Adrenal gland (tissue), 5 donors: ENCODE measurements at regions not wholly inside any gene's neighbourhood (a gene's known extent, or its start where the extent isn't known, plus 50 kb on each side); places are given as distances from the start of the nearest gene placed in this dataset.

Experiments used
- POLR2A ChIP-seq, 2 donors: fragments of 450-650 bp; IDR thresholded peaks; one replicate each; pipeline ENCODE4 v1.6.1; 2017; ENCODE audit warnings: antibody characterized with exemption in 2 of 2, mild to moderate bottlenecking in 2 of 2, moderate library complexity in 1 of 2
- TF ChIP-seq, protein P1 (sequence below), 6 experiments: fragments of 450-650 bp in 4 of 6; fragments of 200-600 bp in 2 of 6; sonication (generic) in 1 of 6; IDR thresholded peaks; 1 replicate in 5 of 6; 2 replicates in 1 of 6; pipeline versions ENCODE4 v1.5.1 to v1.8.0; 2016 to 2021; ENCODE audit warnings: antibody characterized with exemption in 6 of 6, mild to moderate bottlenecking in 2 of 6, moderate library complexity in 1 of 6
- donor health status: DM: no; HTN: no; CAD: no.

DNA sequence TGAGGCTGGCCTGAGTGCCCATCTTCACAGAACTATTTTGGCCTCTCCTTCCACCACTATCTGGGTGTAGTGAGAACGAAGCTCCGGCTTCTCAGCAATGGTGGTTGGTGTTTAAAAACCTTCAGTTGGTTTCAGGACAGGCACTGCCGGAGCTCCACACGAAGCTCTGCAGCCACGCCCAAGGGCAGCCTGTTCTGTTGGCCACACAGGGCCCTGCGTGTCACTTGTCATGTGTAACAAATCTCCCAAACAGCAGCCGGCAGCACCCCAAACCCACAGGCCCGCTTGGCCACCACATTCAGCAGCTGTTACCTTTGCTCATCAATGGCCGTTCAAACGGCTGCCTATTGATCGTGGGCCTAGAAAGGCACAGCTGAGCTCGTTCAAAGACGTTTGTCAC, 97.5 kb downstream of the ERMARD start:
- TF ChIP-seq, protein P1, sequence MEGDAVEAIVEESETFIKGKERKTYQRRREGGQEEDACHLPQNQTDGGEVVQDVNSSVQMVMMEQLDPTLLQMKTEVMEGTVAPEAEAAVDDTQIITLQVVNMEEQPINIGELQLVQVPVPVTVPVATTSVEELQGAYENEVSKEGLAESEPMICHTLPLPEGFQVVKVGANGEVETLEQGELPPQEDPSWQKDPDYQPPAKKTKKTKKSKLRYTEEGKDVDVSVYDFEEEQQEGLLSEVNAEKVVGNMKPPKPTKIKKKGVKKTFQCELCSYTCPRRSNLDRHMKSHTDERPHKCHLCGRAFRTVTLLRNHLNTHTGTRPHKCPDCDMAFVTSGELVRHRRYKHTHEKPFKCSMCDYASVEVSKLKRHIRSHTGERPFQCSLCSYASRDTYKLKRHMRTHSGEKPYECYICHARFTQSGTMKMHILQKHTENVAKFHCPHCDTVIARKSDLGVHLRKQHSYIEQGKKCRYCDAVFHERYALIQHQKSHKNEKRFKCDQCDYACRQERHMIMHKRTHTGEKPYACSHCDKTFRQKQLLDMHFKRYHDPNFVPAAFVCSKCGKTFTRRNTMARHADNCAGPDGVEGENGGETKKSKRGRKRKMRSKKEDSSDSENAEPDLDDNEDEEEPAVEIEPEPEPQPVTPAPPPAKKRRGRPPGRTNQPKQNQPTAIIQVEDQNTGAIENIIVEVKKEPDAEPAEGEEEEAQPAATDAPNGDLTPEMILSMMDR (IDR thresholded peaks at IDR 0.05): no peak
- no peak for TF ChIP-seq POLR2A (IDR thresholded peaks at IDR 0.05)
